IMR-90 (cell line): ENCODE measurements at regions not wholly inside any gene's neighbourhood (a gene's known extent, or its start where the extent isn't known, plus 50 kb on each side); places are given as distances from the start of the nearest gene placed in this dataset.

ENCODE experiments used
- ATAC-seq: fragments of 200-7000 bp; cut with Tn5 transposase; 2 replicates; pipeline ENCODE4 v1.9.1; 2020; ENCODE audit warnings: low read depth, mild to moderate bottlenecking, moderate library complexity
- BruUV-seq: library from RNA; stranded (reverse); fragments of 400-500 nt; replicated peaks from 2 replicates; lab custom pipeline; 2021; lab: Mats Ljungman, UMichigan
- CTCF ChIA-PET: fragments of 300-600 bp; formaldehyde crosslinking; extraction: SDS; loops from one replicate; lab custom pipeline; 2021; ENCODE audit warnings: antibody characterized with exemption; lab: Yijun Ruan, JAX
- POLR2A ChIA-PET: fragments of 300-600 bp; sonication (Branson Sonifier 250); formaldehyde crosslinking; loops from one replicate; lab custom pipeline; 2022; ENCODE audit warnings: antibody characterized with exemption; ENCODE audit not compliant: unreplicated experiment; lab: Charles Lee
- DNase-seq: peaks from one replicate; pipeline ENCODE4 v3.0.0; 2013
- H2AFZ ChIP-seq: replicated peaks from 2 replicates; pipeline ENCODE3; 2013; ENCODE audit warnings: low read length, mild to moderate bottlenecking; ENCODE audit not compliant: poor library complexity
- H2AK5ac ChIP-seq: 2 replicates; pipeline ENCODE4 v1.6.1; 2013; ENCODE audit warnings: low read depth, low read length, inconsistent platforms
- H2AK9ac ChIP-seq: replicated peaks from 2 replicates; pipeline ENCODE3; 2013; ENCODE audit warnings: mild to moderate bottlenecking, low read depth, low read length, moderate library complexity; ENCODE audit not compliant: poor library complexity
- H2BK120ac ChIP-seq: 2 replicates; pipeline ENCODE4 v1.6.1; 2013; ENCODE audit warnings: low read depth, low read length, inconsistent platforms
- H2BK15ac ChIP-seq: 3 replicates; pipeline ENCODE4 v1.6.1; 2013; ENCODE audit warnings: low read depth, low read length, inconsistent platforms
- H2BK20ac ChIP-seq: 2 replicates; pipeline ENCODE4 v1.6.1; 2013; ENCODE audit warnings: low read depth, mild to moderate bottlenecking, inconsistent platforms, low read length, moderate library complexity
- H2BK5ac ChIP-seq: 2 replicates; pipeline ENCODE4 v1.6.1; 2013; ENCODE audit warnings: mild to moderate bottlenecking, low read depth, low read length, inconsistent platforms; ENCODE audit not compliant: poor library complexity, severe bottlenecking
- H3K14ac ChIP-seq: replicated peaks from 2 replicates; pipeline ENCODE4 v1.6.1; 2013; ENCODE audit warnings: low read depth, low read length, inconsistent platforms
- H3K18ac ChIP-seq: 2 replicates; pipeline ENCODE4 v1.6.1; 2013; ENCODE audit warnings: low read depth, low read length, control low read depth
- H3K23ac ChIP-seq: 2 replicates; pipeline ENCODE4 v1.6.1; 2013; ENCODE audit warnings: low read depth, low read length, inconsistent platforms
- H3K27ac ChIP-seq: 2 replicates; pipeline ENCODE4 v1.5.1; 2013; ENCODE audit warnings: mild to moderate bottlenecking, control low read depth, low read length; ENCODE audit not compliant: insufficient read depth
- H3K27me3 ChIP-seq: 2 replicates; pipeline ENCODE4 v1.6.1; 2013; ENCODE audit warnings: low read length; ENCODE audit not compliant: control insufficient read depth, insufficient read depth
- H3K36me3 ChIP-seq: 2 replicates; pipeline ENCODE4 v1.6.1; 2013; ENCODE audit warnings: low read length, mixed read lengths; ENCODE audit not compliant: control insufficient read depth, insufficient read depth
- H3K4ac ChIP-seq: 2 replicates; pipeline ENCODE4 v1.6.1; 2013; ENCODE audit warnings: low read depth, low read length, inconsistent platforms
- H3K4me1 ChIP-seq: 2 replicates; pipeline ENCODE4 v1.6.1; 2013; ENCODE audit warnings: low read length, mixed read lengths; ENCODE audit not compliant: control insufficient read depth, insufficient read depth
- H3K4me2 ChIP-seq: 2 replicates; pipeline ENCODE4 v1.6.1; 2013; ENCODE audit warnings: low read depth, mild to moderate bottlenecking, control low read depth, low read length, moderate library complexity
- H3K4me3 ChIP-seq: 2 replicates; pipeline ENCODE4 v1.5.1; 2013; ENCODE audit warnings: low read depth, mild to moderate bottlenecking, control low read depth, low read length, moderate library complexity; ENCODE audit not compliant: insufficient read depth
- H3K56ac ChIP-seq: 2 replicates; pipeline ENCODE4 v1.6.1; 2013; ENCODE audit warnings: low read length, inconsistent platforms; ENCODE audit not compliant: insufficient read depth; ENCODE audit errors: extremely low read depth
- H3K79me1 ChIP-seq, 2 experiments: 2 replicates each; pipeline ENCODE4 v1.6.1; 2013; ENCODE audit warnings: low read length in 2 of 2, inconsistent platforms in 1 of 2, low read depth in 1 of 2
- H3K9ac ChIP-seq: 2 replicates; pipeline ENCODE4 v1.6.1; 2013; ENCODE audit warnings: low read depth, low read length, control low read depth
- H3K9me1 ChIP-seq: 2 replicates; pipeline ENCODE4 v1.6.1; 2013; ENCODE audit warnings: low read length, inconsistent platforms; ENCODE audit not compliant: insufficient read depth
- H3K9me3 ChIP-seq: 2 replicates; pipeline ENCODE4 v1.6.1; 2013; ENCODE audit warnings: low read length; ENCODE audit not compliant: control insufficient read depth, insufficient read depth
- H4K20me1 ChIP-seq: 2 replicates; pipeline ENCODE4 v1.6.1; 2013; ENCODE audit warnings: low read length, inconsistent platforms; ENCODE audit not compliant: insufficient read depth
- H4K5ac ChIP-seq: 2 replicates; pipeline ENCODE4 v1.6.1; 2013; ENCODE audit warnings: mild to moderate bottlenecking, low read depth, low read length, control low read depth
- H4K8ac ChIP-seq, 2 experiments: 2 replicates each; pipeline ENCODE4 v1.6.1; 2013; ENCODE audit warnings: low read depth in 2 of 2, low read length in 2 of 2, control low read depth in 1 of 2, inconsistent platforms in 1 of 2
- H4K91ac ChIP-seq: 2 replicates; pipeline ENCODE4 v1.6.1; 2013; ENCODE audit warnings: low read depth, low read length, inconsistent platforms; ENCODE audit not compliant: insufficient read depth
- CEBPB ChIP-seq: IDR thresholded peaks from 2 replicates; pipeline ENCODE4 v1.6.1; 2012; ENCODE audit warnings: low read depth, low read length, improper control_type of control experiment
- SMC3 ChIP-seq: fragments of 150-350 bp; IDR thresholded peaks from 2 replicates; pipeline ENCODE4 v1.6.1; 2016; ENCODE audit warnings: low read depth, mild to moderate bottlenecking, antibody characterized with exemption, low read length, moderate library complexity
- dilution Hi-C: fragments of 300-500 bp; cut with HindIII; formaldehyde crosslinking; loops from one replicate; pipeline ENCODE4 v1.14.3; 2018; ENCODE audit warnings: low sequenced_read_pairs; ENCODE audit not compliant: unreplicated experiment
- in situ Hi-C: fragments of 300-500 bp; cut with MboI; formaldehyde crosslinking; loops from 3 replicates; pipeline ENCODE4 v1.14.3; 2019; ENCODE audit warnings: low sequenced_read_pairs, inconsistent platforms, mixed read lengths
- intact Hi-C: fragments of 100-400 bp; cut with micrococcal nuclease; formaldehyde crosslinking; loops from 2 replicates; pipeline ENCODE4 v1.10.0; 2022

DNA sequence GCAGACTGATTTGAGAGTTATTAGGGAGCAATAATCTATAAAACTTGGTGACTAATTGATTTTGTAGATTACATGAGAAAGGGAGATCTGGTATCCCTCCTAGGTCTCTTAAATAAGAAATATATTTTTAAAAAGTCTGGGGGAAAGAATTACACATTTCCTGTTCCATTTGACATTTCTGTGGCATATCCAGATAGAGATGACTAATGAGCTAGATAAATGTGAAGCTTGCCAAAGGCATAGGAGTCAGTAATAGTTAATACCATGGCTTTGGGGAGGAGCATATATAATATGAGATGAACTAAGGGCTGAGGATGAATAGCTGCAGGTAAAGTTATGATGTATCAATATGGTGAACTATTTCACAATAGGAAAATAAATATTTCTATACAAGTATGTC lies 663.7 kb downstream of the PTPRC start:
- POLR2A ChIA-PET = no interaction called here
- Histone ChIP-seq H3K9ac (no peak overlapping the region), H3K56ac (no peak overlapping the region), H3K27ac (no peak overlapping the region), H3K4me1 (no peaks in the 10 kb centered on the region), H2AK9ac (no peak overlapping the region), H2AK5ac (no peak overlapping the region), H4K8ac (no peak overlapping the region), H4K91ac (no peak overlapping the region), H3K79me1 (no peaks in the 10 kb centered on the region), H2BK5ac (no peak overlapping the region), H2BK120ac (no peak overlapping the region), H2AFZ (no peak overlapping the region), H3K4me2 (no peak overlapping the region), H2BK20ac (no peak overlapping the region), H2BK15ac (no peak overlapping the region), H3K36me3 (no peaks in the 10 kb centered on the region), H3K4me3 (no peak overlapping the region), H3K23ac (no peak overlapping the region), H3K4ac (no peak overlapping the region), H4K5ac (no peak overlapping the region), H3K9me3 (no peaks in the 10 kb centered on the region), H3K18ac (no peak overlapping the region), H3K9me1 (no peaks in the 10 kb centered on the region), H4K20me1 (no peaks in the 10 kb centered on the region), H3K14ac (no peak overlapping the region), H3K27me3 (no peaks in the 10 kb centered on the region)
- CTCF ChIA-PET = no interaction called here
- dilution Hi-C loops = no loop called here
- no TSS peak for BruUV-seq
- DNase-seq = peak; percentile 19
- in situ Hi-C loops = no loop called here
- intact Hi-C loops = no loop called here
- no peak for ATAC-seq
- TF ChIP-seq SMC3 = no peak
- peak; percentile 59 for TF ChIP-seq CEBPB
